GM03348 (cell line): ENCODE measurements at regions not wholly inside any gene's neighbourhood (a gene's known extent, or its start where the extent isn't known, plus 50 kb on each side); places are given as distances from the start of the nearest gene placed in this dataset.
A peak's percentile ranks its signal among the peaks of the same experiment; 100 is the strongest.
"Not testable (repeated sequence)": the region's sequence is repeated elsewhere in the genome, so short reads cannot be mapped to it uniquely, and the experiment has no call there.

Experiments used
- DNase-seq: peaks from one replicate; pipeline ENCODE4 v3.0.0; 2012; ENCODE audit warnings: low spot score

DNA sequence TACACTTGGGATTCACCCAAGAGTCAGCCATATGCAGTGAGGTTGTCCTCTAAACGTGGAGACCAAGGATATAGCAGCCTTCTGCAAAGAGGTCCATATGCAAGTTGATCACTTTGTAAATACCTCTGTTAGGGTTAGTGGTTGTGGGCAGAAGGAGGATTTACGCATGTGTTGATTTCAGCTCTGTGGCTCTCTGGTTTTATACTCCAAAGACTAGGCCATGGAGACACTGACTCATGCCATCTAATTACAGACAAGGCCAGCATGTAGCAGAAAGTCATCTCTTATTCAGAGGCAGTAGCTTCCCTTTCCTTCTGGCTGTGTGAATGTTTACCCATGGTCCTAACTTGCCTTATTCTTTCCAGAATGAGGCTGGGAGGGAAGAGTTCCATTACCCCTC lies 140.9 kb upstream of the GOLGA6L4 start:
- DNase-seq: not testable (repeated sequence)

GRCh38 chr15:84097053-84097452 lies 138.5 kb upstream of the GOLGA6L4 start:
- not testable (repeated sequence) for DNase-seq

GRCh38 chr15:84098604-84099003 lies 137.0 kb upstream of the GOLGA6L4 start:
- no peak for DNase-seq

DNA sequence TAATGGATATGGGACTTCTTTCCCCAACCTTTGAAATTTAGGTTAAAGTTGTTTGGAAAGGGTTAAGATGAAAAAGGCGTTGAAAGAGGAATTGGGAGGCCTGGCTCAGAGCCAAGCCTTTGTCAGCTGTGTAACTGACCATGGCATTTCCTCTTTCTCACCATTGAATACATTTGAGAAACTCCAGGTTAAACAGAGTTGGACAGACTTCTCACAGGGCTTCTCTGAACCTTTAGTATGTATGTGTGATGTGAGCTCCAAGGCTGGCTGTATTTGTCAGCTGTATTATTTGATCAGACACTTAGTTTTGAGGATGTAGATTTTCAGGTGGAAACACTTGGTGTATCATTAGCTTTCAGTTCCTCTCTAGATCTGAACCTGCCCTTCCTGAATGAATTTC lies 136.4 kb upstream of the GOLGA6L4 start:
- DNase-seq: no peak

DNA sequence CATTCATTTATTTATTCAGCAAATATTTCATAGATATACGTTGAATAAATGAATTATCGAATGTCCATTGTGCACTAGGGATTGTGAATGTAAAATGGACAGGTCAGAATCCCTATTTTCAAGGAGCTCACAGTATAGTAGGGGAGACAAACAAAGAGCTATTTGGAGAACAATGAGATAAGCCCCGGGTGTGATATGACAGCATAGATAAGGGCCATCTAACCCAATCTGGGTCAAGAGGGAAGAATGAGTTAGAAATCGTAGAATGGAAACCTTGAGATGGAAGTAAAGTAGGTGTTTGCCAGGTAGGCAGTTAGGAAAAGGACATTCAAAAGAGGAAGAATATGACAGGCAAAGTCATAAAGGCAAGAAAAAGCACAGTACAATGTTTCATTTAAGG lies 132.2 kb upstream of the GOLGA6L4 start:
- DNase-seq: no peak

DNA sequence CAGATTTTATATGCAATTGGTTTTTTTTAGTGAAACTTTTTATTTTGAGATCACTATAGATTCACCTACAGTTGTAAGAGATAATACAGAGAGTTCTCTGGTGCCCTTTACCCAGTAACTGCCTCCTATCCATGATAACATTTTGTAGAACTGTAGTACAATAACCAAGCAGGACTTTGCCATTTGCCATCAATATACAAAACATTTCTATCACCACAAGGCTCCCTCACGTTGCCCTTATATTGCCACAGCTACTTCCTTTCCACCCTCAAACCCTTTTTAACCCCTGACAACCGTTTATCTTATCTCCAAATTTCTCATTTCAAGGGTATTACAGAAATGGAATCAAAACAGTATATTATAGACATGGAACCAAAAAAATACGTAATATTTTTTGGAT lies 130.7 kb upstream of the GOLGA6L4 start:
- DNase-seq: no peak

- no peak for DNase-seq
These were observed 126.8 kb upstream of the GOLGA6L4 start for GRCh38 chr15:84108728-84109127.

DNA sequence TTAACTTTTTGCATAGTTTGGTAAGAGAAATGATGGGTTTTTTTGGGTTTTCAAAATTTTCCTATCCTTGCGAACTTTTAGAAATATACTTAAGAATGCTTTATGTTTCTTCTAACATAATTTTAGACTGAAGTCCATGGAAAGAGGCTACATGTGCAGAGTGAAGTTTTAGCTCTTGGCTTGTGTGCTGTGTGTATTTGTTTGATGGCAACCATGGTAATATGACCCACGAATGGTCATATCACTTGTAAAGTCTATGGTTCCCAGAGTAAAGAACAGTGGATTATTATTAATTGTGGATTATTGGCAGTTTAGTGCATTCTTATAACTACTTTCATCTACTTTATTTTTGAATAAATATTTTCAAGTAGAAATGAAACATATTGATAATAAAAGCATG lies 124.0 kb upstream of the GOLGA6L4 start:
- no peak for DNase-seq

DNA sequence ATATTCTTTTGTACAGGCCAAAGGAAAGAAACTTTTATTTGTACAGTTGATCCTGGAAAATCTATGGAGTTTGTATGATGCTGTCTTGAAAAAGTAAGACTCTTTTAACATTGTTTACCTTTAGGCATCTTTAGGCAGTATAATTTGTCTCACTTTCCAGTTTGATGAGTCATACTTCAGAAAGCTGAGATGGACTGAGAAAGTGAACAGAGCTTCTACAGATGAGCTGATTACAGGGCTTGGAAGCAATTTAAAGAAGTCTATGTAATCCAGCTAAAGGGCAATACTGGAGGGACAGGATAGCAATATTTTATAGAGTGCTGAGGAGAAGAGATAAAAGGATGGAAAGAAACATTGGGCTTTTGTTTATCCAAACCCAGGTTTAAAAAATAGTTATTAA lies 123.5 kb upstream of the GOLGA6L4 start:
- DNase-seq: no peak

DNA sequence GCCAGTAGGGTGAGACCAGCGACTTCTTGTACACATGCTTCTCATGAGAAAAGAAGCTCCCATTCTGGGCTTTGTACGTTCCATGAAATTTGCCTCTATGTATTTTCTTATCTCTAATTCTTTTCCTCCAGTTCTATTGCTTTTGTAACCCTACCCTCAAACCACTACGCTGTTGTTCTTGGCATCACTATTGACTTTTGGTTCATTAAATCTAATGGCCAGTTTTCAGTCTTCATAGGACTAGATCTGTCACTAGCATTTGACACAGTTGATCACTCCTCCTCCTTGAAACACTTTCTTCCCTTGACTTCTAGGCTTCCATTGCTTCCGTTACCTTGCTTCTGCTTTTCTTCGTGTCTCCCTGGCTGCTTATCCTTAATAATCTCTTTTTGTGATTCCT lies 121.7 kb upstream of the GOLGA6L4 start:
- DNase-seq: no peak

GRCh38 chr15:84114680-84115079 lies 120.9 kb upstream of the GOLGA6L4 start:
- not testable (repeated sequence) for DNase-seq

- DNase-seq: not testable (repeated sequence)
These were observed 116.2 kb upstream of the GOLGA6L4 start for GRCh38 chr15:84119351-84119750.

- not testable (repeated sequence) for DNase-seq
These were observed 114.7 kb upstream of the GOLGA6L4 start for GRCh38 chr15:84120903-84121302.

- DNase-seq: not testable (repeated sequence)
These were observed 106.9 kb upstream of the GOLGA6L4 start for GRCh38 chr15:84128706-84129105.

GRCh38 chr15:84130098-84130831 lies 105.3 kb upstream of the GOLGA6L4 start:
- not testable (repeated sequence) for DNase-seq

DNA sequence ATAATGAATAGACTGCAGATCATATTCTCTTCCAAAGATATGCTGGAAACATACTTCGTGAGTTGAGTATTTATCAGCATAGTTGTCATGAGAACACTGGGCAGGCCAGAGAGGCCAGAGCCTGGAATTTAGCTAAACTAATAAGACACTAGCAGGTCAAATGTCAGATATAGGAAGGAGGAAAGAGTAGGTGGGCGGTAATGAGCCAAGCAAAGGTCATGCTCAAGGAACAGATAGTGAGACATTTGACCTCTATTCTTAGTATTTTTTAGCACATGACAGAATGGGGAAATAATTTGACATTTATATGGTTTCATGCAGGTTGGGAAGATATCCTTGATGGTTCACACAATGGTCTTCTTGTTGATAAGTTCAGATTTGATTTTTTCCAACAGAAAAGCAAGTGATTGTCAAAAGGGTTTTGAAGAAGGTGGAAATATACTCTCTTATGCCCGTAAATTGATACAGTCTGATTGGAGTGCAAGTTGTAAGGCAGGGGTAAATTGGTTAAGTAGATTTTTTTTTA lies 99.6 kb upstream of the GOLGA6L4 start:
- not testable (repeated sequence) for DNase-seq

GRCh38 chr15:84142888-84143337 lies 92.7 kb upstream of the GOLGA6L4 start:
- DNase-seq: peak; percentile 84

GRCh38 chr15:84143753-84144314 lies 91.7 kb upstream of the GOLGA6L4 start:
- DNase-seq: no peak

DNA sequence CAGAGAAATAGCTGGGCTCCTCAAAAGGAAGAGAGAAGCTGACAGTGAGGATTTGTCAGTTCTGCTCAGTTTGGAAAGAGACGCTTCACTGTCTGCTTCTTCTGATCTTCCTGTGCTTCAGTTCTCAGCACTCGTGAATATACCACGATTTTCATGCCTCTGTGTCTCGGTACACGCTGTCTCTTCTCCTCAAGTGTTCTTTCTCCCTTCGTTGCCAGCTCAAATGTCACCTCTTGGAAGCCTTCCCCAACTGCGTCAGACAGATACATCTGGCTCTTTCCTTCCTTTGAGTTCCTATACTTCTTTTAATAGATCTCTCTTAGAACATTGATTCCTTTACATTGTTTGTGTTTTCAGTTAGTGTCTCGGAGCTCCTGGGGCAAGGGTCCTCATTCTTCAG lies 90.6 kb upstream of the GOLGA6L4 start:
- DNase-seq: not testable (repeated sequence)

- DNase-seq: not testable (repeated sequence)
These were observed 89.3 kb upstream of the GOLGA6L4 start for GRCh38 chr15:84146299-84146698.

DNA sequence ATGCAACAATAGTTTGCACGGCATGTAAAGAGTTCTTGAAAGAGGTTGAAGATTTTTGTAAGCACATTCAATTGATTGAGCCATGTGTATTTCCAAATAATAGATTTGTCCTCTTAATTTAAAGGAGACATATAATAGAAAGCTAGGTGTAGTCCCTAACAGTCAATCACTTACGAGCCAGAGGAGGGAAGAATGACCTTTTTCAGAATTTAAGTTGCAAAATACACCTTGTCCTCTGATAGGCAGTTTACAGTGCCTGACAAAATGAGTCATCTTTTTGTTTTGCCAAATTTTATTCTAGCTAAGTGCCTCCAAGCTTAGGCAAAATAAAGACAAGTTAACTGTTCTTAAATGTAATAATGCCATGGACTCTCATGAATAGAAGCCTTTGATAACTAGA lies 88.3 kb upstream of the GOLGA6L4 start:
- not testable (repeated sequence) for DNase-seq

DNA sequence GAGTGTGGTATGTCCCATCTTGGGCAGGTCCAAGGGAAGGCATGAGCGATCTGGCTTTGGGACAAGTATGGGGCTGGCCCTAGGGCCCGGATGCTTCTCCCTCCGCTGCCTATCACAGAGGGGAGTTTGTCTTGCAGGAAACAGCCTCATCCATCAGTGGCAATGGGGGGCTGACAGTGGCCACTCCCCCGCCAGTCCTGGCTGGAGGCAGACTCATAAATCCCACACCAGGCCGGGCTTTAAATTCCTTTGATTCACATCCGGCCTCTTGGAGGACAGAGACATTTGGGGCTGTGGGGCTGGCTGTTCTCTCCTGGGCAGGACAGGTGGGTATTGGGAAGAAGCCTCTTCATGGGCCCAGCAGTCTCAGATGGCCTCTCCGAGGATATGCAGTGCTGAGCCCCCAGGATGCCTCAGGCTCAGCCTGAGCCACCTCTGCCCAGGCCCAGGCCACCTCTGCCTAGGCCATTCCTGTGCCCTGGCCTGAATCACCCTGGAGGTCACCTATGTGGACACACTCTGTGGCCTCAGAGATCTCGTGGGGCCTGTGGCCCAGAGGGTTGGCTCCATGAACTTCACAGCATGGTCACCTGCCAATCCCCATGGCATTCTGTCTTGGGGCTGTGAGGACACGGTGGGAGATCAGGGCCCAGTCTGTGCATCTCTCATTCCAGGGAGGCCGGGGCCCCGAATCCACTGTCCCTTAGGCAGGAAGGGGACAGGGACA lies 84.2 kb upstream of the GOLGA6L4 start:
- no peak for DNase-seq
